GM12873 (cell line): ENCODE measurements at regions not wholly inside any gene's neighbourhood (a gene's known extent, or its start where the extent isn't known, plus 50 kb on each side); places are given as distances from the start of the nearest gene placed in this dataset.

ENCODE experiments used
- TF ChIP-seq, protein P1 (sequence below): IDR thresholded peaks from 2 replicates; pipeline ENCODE4 v1.5.1; 2012; ENCODE audit warnings: low read depth, mild to moderate bottlenecking, moderate library complexity, low read length, control low read depth; ENCODE audit not compliant: insufficient read depth; ENCODE audit errors: missing control alignments

GRCh38 chr5:1951165-1951816, 68.6 kb upstream of the IRX4 start:
- TF ChIP-seq, protein P1, sequence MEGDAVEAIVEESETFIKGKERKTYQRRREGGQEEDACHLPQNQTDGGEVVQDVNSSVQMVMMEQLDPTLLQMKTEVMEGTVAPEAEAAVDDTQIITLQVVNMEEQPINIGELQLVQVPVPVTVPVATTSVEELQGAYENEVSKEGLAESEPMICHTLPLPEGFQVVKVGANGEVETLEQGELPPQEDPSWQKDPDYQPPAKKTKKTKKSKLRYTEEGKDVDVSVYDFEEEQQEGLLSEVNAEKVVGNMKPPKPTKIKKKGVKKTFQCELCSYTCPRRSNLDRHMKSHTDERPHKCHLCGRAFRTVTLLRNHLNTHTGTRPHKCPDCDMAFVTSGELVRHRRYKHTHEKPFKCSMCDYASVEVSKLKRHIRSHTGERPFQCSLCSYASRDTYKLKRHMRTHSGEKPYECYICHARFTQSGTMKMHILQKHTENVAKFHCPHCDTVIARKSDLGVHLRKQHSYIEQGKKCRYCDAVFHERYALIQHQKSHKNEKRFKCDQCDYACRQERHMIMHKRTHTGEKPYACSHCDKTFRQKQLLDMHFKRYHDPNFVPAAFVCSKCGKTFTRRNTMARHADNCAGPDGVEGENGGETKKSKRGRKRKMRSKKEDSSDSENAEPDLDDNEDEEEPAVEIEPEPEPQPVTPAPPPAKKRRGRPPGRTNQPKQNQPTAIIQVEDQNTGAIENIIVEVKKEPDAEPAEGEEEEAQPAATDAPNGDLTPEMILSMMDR, result no peak

- TF ChIP-seq, protein P1, result no peak
Measured at GRCh38 chr5:1950708-1951103, 68.0 kb upstream of the IRX4 start.

GRCh38 chr5:1950096-1950707, 67.5 kb upstream of the IRX4 start:
- TF ChIP-seq, protein P1, result no peak

GRCh38 chr5:1949253-1949652, 66.5 kb upstream of the IRX4 start:
- TF ChIP-seq, protein P1, result no peak

- TF ChIP-seq, protein P1, result no peak
Measured at GRCh38 chr5:1948663-1949191, 66.0 kb upstream of the IRX4 start.

DNA sequence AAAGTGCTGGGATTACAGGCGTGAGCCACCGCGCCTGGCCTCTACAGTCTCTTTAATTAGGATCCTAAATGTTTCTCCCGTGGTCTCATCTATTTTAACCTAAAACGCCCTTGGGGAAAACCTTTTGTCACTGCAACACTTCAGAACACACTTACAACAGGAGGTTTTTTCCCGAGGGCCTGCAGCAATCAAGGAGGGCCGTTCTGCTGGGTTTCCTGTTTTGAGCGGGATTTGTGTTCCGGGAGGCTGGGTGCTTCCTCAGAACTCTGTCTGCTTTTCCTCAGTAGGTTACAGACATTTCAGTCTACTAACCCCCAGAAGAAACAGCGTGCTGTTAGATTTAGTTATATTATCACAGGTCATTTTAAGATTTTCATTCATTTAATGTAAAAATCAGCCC, 65.4 kb upstream of the IRX4 start:
- TF ChIP-seq, protein P1, result no peak

DNA sequence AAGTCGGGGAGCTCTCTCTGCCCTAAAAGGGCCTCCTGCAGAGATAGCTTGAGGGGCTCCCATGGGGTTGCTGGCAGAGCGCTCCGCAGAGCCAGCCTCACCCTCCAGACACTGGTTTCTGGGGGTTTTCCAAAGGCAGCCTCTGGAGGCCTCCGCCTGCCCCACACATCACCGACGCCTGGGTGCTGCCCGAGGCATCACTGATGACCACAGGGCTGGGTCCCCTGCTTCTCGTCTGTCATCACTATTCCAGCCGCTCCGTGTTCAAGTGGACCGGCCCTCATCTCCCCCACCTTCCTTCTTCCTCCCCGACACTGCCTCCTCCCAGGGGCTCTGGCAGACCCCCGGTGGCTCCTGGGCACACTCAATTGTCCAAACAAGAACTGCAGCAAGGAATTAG, 64.1 kb upstream of the IRX4 start:
- TF ChIP-seq, protein P1, result no peak
